GM21515 (cell line): ENCODE measurements at regions not wholly inside any gene's neighbourhood (a gene's known extent, or its start where the extent isn't known, plus 50 kb on each side); places are given as distances from the start of the nearest gene placed in this dataset.
"Not testable (repeated sequence)": the region's sequence is repeated elsewhere in the genome, so short reads cannot be mapped to it uniquely, and the experiment has no call there.

ENCODE experiments used
- ATAC-seq: cut with Tn5 transposase; IDR thresholded peaks from one replicate; pipeline ENCODE4 v1.9.1; 2021; ENCODE audit not compliant: unreplicated experiment

GRCh38 chr1:65581119-65581518 lies 160.7 kb downstream of the LEPR start:
- ATAC-seq: no peak

GRCh38 chr1:65584399-65584798 lies 163.9 kb downstream of the LEPR start:
- no peak for ATAC-seq

GRCh38 chr1:65590279-65590678 lies 169.8 kb downstream of the LEPR start:
- no peak for ATAC-seq

GRCh38 chr1:65593516-65593915 lies 173.0 kb downstream of the LEPR start:
- ATAC-seq: no peak

- ATAC-seq: no peak
These were observed 175.3 kb downstream of the LEPR start for GRCh38 chr1:65595724-65596123.

GRCh38 chr1:65596768-65597167 lies 176.3 kb downstream of the LEPR start:
- ATAC-seq: no peak

- ATAC-seq: no peak
These were observed 185.2 kb downstream of the LEPR start for GRCh38 chr1:65605621-65606020.

- ATAC-seq: no peak
These were observed 186.0 kb downstream of the LEPR start for GRCh38 chr1:65606426-65606825.

- no peak for ATAC-seq
These were observed 178.8 kb upstream of the PDE4B start for GRCh38 chr1:65613884-65614283.

- no peak for ATAC-seq
These were observed 176.8 kb upstream of the PDE4B start for GRCh38 chr1:65615859-65616258.

- ATAC-seq: not testable (repeated sequence)
These were observed 171.0 kb upstream of the PDE4B start for GRCh38 chr1:65621721-65622120.

- no peak for ATAC-seq
These were observed 168.8 kb upstream of the PDE4B start for GRCh38 chr1:65623895-65624294.

- ATAC-seq: no peak
These were observed 167.2 kb upstream of the PDE4B start for GRCh38 chr1:65625528-65625927.

- no peak for ATAC-seq
These were observed 166.7 kb upstream of the PDE4B start for GRCh38 chr1:65626003-65626402.

GRCh38 chr1:65629788-65630187 lies 162.9 kb upstream of the PDE4B start:
- no peak for ATAC-seq

GRCh38 chr1:65630855-65631254 lies 161.8 kb upstream of the PDE4B start:
- no peak for ATAC-seq

- ATAC-seq: no peak
These were observed 160.5 kb upstream of the PDE4B start for GRCh38 chr1:65632235-65632634.

- ATAC-seq: no peak
These were observed 152.6 kb upstream of the PDE4B start for GRCh38 chr1:65640046-65640445.

- not testable (repeated sequence) for ATAC-seq
These were observed 143.5 kb upstream of the PDE4B start for GRCh38 chr1:65649185-65649584.

GRCh38 chr1:65650682-65651081 lies 142.0 kb upstream of the PDE4B start:
- no peak for ATAC-seq

GRCh38 chr1:65654526-65654925 lies 138.2 kb upstream of the PDE4B start:
- ATAC-seq: not testable (repeated sequence)

GRCh38 chr1:65657609-65658008 lies 135.1 kb upstream of the PDE4B start:
- ATAC-seq: not testable (repeated sequence)

- no peak for ATAC-seq
These were observed 134.6 kb upstream of the PDE4B start for GRCh38 chr1:65658122-65658521.

- ATAC-seq: no peak
These were observed 124.3 kb upstream of the PDE4B start for GRCh38 chr1:65668368-65668767.
